ENCODE measurements at regions not wholly inside any gene's neighbourhood (a gene's known extent, or its start where the extent isn't known, plus 50 kb on each side); places are given as distances from the start of the nearest gene placed in this dataset.

- no peak for DNase-seq
These were observed 379.7 kb downstream of the ARL6IP6 start for GRCh38 chr2:153098073-153098472.

DNA sequence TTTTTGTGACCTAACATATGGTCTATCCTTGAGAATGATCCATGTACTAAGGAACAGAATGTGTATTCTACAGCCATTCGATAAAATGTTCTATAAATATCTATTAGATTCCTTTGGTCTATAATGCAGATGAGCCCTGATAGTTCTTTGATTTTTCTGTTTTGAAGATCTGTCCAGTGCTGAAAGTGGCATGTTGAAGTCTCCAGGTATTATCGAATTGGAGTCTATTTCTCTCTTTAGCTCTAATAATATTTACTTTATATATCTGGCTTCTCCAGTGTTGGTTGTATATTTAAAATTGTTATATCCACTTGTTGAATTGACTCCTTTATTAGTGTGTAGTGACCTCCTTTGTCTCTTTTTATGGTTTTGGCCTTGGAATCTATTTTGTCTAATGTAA lies 377.9 kb downstream of the ARL6IP6 start:
- no peak for DNase-seq

- no peak for DNase-seq
These were observed 372.9 kb downstream of the ARL6IP6 start for GRCh38 chr2:153091344-153091743.

DNA sequence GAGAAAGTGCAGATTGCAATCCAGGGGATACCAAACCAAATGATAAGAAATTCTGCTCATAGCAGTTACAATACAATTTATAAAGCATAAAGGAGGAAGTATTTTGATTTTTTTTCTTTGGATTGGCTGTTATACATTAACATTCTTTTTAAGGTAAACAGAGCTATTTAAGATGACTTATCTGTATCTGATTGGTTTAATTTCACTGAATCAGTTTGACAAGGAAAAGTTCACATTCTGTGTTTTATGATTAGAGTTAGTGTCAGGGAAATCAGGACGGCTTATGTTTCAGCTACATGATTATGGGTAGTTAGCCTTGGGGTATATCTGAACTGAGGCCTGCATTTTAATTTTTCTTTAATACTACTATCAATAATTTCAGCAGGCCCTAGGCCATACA lies 360.9 kb downstream of the ARL6IP6 start:
- DNase-seq: no peak

- DNase-seq: no peak
These were observed 358.9 kb downstream of the ARL6IP6 start for GRCh38 chr2:153077311-153077710.

GRCh38 chr2:153074207-153074606 lies 355.8 kb downstream of the ARL6IP6 start:
- no peak for DNase-seq

GRCh38 chr2:153072813-153073212 lies 354.4 kb downstream of the ARL6IP6 start:
- no peak for DNase-seq

DNA sequence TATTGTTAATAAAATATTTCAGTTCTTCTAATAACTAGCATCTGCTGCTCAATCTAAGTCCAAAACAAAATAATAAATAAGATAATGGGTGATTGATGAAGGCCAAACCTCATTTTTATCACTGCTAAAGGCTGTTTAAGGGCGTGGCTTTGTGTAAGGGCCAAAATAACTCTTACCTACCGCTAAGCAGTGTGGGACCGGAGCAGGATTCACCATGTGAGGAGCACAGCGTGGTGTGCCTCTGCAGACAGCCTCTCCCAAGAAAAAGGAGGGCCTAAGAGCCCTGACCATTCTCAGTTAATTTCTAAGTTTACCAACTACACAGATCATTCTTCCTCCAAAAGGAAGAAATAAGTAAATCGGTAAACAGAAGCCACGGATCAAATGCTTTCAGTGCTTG lies 353.7 kb downstream of the ARL6IP6 start:
- no peak for DNase-seq

DNA sequence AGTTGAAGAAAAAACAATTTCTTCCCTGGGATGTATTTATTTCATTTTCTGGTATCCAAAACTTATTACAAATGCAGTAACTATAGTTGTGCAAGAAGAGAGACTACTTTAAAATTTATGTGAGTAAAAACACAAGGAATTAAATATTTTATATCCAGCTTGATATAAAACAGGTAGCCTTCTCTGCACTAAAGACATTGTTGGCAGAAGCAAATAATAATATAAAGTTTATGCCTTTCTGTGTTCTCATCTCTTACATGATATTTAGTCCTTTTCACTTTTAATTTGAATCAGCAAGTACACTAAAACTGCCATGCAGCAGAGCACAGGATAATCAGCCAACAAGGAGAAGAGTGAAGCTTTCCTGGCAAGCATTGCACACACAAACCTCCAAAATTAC lies 352.7 kb downstream of the ARL6IP6 start:
- DNase-seq: no peak

DNA sequence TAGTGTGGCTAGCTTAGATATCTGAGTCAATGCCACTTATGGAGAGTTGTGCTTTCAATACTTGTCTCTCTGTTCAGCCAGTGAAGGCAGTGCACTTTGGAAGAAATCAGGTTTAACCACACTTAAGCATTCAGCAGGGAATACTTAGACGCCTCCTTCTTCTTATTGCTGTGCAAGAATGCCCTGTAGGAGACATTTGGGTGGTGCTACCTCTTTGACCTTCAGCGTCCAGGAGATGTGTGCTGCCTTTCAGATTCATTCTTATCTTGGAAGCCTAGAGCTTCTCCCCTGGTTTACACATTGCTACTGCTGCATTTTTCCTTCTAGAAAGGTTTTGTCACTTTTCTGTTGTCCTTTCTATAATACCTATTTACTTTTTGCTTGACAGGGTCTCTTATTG lies 350.5 kb downstream of the ARL6IP6 start:
- no peak for DNase-seq

- DNase-seq: no peak
These were observed 349.6 kb downstream of the ARL6IP6 start for GRCh38 chr2:153068052-153068451.

DNA sequence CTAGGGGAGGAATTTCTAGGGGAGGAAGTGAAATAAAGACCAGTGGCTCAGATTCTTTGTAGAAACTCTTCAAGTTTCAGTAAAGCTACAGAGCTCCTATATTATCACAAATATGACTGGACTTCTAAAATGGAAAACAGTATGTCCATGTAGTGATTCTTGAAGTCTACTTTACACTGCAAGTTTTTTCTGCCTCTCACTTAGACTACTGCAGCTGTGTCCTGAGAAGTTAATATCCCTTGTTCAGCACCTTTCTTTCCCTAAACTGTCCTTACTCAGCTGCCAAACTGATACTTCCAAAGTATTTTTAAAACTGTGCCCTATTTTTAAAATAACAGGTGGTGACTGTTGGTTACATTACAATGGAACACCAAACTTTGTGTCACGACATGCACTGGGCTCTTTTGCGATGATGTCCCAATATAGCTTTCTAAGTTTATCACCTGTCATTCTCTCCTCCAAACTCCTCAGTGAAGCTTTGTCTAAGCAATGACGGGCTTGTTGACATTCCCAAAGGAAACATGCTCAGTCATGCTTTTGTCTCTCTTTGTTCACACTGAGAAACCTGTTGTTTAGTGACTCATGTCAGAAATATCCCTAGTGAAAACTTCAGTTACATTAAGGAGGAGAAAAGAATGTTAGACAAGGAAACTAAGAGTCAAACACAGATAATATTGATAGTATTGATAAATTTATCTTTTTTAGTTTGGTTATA lies 341.1 kb downstream of the ARL6IP6 start:
- DNase-seq: no peak

DNA sequence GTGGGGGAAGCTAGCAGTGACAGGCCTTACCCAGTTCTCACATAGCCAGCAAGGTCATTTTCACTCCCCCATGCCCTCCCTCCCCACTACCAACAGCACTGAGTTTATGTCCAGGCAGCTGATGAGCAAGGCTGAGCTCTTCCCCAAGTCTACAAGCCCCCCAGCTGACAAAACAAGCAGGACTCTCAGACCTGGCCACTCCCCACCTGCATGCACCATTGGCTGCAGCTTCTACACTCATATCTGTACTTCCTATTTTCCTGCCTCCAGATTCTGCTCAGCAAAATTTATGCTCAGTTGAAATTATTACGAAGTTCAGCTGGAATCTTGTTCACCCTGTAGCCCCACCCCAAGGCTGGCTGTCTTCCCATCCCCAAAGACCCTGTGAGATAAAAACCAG lies 339.3 kb downstream of the ARL6IP6 start:
- no peak for DNase-seq

GRCh38 chr2:153055182-153055581 lies 336.8 kb downstream of the ARL6IP6 start:
- no peak for DNase-seq

DNA sequence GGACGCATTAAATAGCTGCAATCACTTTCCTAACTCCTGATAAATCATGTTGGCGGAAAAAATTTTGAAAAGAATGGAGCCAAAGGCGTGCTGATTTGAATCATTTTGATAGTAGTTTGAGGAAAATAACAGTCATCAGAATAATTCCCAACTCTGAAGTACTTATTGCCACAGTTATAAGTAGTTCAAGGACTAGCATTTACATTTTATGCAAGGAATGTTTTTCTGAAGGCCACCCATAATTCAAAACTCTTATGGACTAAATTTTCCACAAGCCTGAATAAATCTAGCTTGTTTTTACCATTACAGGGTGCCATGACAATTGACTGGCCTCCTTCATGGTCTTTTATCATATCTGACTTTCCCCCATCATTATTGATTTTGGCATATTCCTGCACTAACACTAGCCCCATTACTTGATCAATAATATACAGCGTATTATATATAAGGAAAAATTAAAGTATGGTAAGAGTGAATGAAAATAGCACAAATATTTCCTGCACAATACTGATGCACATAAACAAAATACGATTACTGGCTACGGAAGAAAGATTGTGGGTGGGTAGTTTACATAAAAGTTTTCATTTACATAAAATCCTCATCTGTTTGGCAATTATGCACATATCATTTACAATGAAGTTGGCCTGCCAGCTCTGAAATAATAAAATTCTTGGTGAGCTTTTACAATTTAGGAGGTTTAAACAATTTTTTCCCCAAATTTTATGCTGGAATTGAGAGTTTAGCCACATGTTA lies 334.6 kb downstream of the ARL6IP6 start:
- no peak for DNase-seq

DNA sequence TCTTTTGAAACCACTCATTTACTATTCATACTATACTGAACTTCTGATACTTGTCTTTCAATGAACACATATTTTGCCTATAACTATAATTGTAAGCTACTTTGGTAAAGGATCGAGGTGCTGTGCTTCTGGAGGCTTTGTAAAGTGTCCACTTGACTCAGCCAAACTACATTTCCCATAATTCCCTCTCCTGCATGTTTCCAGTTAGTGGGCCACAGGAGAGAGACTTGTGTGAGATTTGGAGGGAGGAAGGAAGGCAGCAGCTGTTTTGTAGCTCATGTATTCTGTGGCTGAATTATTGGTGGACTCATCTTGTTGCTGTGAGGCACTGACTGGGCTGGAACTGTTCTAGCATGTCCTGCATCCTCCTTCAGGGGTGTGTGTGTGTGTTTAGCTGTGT lies 328.8 kb downstream of the ARL6IP6 start:
- no peak for DNase-seq

- DNase-seq: no peak
These were observed 325.0 kb downstream of the ARL6IP6 start for GRCh38 chr2:153043385-153043784.

DNA sequence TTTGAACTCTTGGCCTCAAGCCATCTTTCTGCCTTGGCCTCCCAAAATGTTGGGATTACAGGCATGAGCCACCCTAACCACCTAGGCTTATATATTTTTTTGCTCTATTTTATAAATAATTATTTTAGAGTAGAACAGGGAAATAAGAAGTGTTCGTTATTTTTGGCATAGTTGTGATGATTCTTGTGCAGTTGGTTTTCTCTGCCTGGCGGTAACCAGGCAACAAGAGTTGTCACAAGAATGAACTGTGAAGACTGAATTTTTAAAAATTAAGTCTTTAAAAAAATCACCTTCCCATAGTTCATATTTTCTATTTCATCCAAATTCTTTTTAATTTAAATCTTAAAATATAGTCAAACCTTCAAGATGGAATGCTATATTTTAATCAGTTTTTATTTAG lies 310.2 kb downstream of the ARL6IP6 start:
- no peak for DNase-seq

- no peak for DNase-seq
These were observed 309.1 kb downstream of the ARL6IP6 start for GRCh38 chr2:153027533-153027932.

DNA sequence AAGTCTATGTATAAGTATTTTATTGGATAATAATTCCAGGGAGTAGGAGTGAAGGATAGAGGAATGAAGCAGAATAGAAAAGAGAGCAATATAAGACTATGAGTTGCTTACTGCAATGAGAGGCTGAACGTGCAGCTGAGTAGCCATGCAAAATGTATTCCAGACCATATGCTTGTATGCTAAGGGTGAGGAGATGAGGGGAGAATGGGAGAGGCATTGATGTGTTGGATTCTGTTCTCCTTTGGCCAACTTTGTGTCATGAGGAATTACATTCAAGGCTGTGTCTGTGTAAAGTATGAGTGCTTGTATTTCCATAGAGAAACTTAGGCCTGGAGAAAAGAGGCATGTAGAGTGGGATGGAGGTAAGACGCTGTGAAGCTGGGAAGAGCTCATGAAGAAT lies 301.8 kb downstream of the ARL6IP6 start:
- DNase-seq: no peak

DNA sequence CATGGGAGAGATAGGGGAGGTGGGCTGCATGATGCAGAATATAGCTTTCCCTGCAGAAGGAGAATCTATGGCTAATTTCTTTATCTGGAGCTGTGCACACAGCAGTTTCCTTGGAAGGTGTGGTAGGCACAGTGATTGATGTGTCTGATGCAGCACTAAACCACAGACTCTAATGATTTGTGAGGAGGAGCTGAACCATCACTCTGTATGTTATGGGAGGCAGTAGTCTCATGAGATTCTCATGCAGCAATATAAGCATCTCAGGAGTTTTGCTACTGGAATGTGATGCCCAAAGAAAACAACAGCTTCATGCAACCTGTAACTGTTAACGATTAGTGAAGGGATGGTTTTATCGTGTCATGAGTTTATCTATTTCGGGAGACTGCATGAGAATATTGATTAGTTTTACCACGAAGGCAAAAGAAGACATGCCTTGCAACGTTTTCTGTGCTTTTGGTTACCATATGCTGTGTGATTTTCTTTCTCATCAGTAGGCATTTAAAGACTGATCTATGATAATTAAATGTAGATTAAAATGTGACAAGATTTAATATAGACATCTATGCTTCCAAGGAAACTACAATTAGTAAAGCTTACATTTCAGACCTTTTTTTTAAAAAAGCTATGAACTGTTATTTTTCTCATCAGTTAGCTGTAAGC lies 286.8 kb downstream of the ARL6IP6 start:
- no peak for DNase-seq

DNA sequence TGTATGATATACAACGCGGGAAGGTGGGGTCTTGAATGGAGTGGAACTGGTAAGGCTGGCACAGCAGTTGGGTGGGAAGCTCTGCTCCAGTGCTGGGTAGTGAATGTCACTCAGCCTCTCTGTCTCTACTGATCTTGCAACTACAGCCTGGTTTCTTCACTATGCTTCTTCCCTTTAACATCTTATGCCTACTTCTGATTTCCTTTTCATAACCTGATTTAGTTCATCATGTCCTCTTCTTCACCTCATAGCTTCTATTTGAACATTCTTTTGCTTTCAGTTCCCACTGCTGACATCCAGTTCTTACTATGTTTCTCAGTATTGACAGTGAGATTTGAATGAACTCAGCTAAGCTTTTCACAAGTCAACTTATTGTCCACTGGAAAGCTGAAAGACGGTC lies 286.2 kb downstream of the ARL6IP6 start:
- no peak for DNase-seq

DNA sequence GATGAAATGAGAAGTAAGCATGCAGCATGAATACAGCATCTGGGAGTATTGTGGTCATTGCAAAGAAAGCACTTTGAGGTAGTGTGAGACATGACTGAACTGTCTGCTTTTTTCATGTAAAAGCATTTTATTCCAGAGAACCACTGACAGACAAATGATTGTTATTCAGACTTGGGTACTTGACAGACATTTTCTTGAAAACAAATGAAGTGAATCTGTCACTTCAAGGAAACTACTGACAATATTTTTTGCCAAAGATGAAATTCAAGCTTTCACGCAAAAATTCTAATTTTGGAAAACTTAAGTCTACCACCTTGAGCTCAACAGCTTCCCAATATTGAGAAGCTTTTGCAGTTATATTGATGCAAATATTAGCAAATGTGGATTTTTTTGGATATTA lies 255.7 kb downstream of the ARL6IP6 start:
- no peak for DNase-seq

DNA sequence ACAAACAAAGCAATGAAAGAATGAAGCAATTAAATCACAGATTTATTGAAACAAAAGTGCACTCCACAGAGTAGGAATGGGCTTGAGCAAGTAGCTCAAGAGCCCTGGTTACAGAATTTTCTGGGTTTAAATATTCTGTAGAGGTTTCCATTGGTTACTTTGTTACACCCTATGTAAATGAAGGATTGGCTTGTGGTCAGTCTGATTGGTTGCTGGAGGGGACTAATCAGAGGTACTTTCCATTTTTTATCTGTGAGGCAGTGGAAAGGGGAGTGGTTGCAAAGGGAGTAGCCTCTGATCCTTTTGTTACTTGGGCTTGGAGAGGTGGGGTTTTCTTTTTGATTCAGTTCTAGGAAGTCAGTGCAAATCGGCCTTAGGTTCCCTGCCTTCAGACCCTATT lies 253.3 kb downstream of the ARL6IP6 start:
- DNase-seq: no peak

All from fibroblast of skin of scalp (primary cell).